Fibroblast of skin of left quadriceps (primary cell): ENCODE measurements at regions not wholly inside any gene's neighbourhood (a gene's known extent, or its start where the extent isn't known, plus 50 kb on each side); places are given as distances from the start of the nearest gene placed in this dataset.
"Not testable (repeated sequence)": the region's sequence is repeated elsewhere in the genome, so short reads cannot be mapped to it uniquely, and the experiment has no call there.

ENCODE experiments used
- DNase-seq, 2 experiments: peaks; one replicate each; pipeline ENCODE4 v3.0.0-alpha.2; 2013; ENCODE audit warnings: low read depth in 2 of 2

DNA sequence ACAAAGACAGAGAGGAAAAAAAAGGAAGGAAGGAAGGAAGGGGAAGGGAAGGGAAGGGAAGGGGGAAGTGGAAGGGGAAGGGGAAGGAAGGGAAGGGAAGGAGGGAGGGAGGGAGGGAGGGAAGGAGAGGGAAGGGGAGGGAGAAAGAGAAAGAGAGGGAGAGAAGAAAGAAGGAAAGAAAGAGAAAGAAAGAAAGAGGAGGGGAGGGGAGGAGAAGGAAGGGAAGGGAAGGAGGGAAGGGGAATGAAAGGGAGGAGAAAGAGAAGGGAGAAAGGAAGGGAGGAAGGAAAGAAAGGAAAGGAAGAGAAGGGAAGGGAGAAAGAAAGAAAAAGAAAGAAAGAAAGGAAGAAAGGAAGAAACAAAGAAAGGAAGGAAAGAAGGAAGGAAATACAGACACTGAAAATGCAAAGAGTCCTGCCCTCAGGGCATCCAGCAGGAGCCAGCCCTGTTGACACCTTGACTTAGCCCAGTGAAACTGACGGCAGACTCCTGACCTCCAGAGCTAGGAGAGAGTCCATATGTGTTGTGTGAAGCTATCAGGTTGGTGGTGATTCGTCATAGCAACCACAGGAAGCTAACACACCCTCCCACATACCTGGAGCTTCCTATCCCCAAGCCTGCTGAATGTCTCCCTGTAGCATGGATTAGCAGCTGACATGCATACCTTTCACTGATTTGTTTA is 58.7 kb upstream of the SULF2 start:
- DNase-seq = no peak

- DNase-seq = not testable (repeated sequence)
Measured at GRCh38 chr20:47842950-47843349, 57.7 kb upstream of the SULF2 start.

DNA sequence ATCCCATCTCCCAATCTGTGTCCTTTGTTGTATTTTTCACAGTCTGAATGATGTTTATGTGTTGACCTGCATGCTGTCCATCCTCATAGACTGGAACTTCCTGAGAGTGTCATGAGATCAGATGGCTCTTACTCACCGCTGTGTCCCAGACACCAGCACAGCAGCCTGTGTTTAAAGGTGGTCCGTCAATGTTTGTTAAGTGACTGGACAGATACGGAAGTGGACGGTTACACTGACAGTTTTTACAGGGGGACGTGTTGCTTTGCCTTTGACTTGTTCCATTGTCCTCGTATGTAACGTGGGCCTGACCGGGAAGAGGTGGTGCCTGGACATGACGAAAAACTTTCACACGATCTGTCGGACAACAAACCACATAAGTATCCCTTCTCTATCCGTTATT is 56.7 kb upstream of the SULF2 start:
- DNase-seq = not testable (repeated sequence)

GRCh38 chr20:47836256-47836817 is 51.1 kb upstream of the SULF2 start:
- DNase-seq = not testable (repeated sequence)
